Femur (tissue), 1 donor: ENCODE measurements at regions not wholly inside any gene's neighbourhood (a gene's known extent, or its start where the extent isn't known, plus 50 kb on each side); places are given as distances from the start of the nearest gene placed in this dataset.

ENCODE experiments used
- DNase-seq: peaks from one replicate; pipeline ENCODE4 v3.0.0-alpha.2; 2017

GRCh38 chr1:212226467-212226866 lies 58.7 kb upstream of the PPP2R5A start:
- no peak for DNase-seq

GRCh38 chr1:212228076-212228475 lies 57.1 kb upstream of the PPP2R5A start:
- no peak for DNase-seq

GRCh38 chr1:212228591-212229119 lies 56.6 kb upstream of the PPP2R5A start:
- no peak for DNase-seq

GRCh38 chr1:212229654-212230053 lies 55.6 kb upstream of the PPP2R5A start:
- DNase-seq, result no peak

GRCh38 chr1:212230329-212230728 lies 54.9 kb upstream of the PPP2R5A start:
- DNase-seq, result no peak

GRCh38 chr1:212231372-212231771 lies 53.8 kb upstream of the PPP2R5A start:
- no peak for DNase-seq

- DNase-seq, result no peak
Measured at GRCh38 chr1:212232090-212232489, 53.1 kb upstream of the PPP2R5A start.

GRCh38 chr1:212233321-212233720 lies 51.9 kb upstream of the PPP2R5A start:
- no peak for DNase-seq

GRCh38 chr1:212234431-212235395 lies 50.5 kb upstream of the PPP2R5A start:
- DNase-seq, result peak; percentile 74
